Mucosa of descending colon (tissue), 3 donors: ENCODE measurements at regions not wholly inside any gene's neighbourhood (a gene's known extent, or its start where the extent isn't known, plus 50 kb on each side); places are given as distances from the start of the nearest gene placed in this dataset.

Experiments
- ATAC-seq: fragments of 200-7000 bp; cut with Tn5 transposase; one replicate; pipeline ENCODE4 v1.9.1; 2020; ENCODE audit warnings: mild to moderate bottlenecking, moderate library complexity
- DNase-seq, 3 donors: peaks; one replicate each; pipeline ENCODE4 v3.0.0-alpha.2; 2020
- H3K36me3 ChIP-seq: fragments of 200-600 bp; one replicate; pipeline ENCODE4 v1.8.0; 2021; ENCODE audit warnings: low read depth, mild to moderate bottlenecking
- H3K4me1 ChIP-seq: fragments of 200-600 bp; one replicate; pipeline ENCODE4 v1.8.0; 2021; ENCODE audit warnings: low read depth, mild to moderate bottlenecking
- H3K4me3 ChIP-seq: fragments of 200-600 bp; one replicate; pipeline ENCODE4 v1.8.0; 2021; ENCODE audit warnings: mild to moderate bottlenecking
- H3K9me3 ChIP-seq: fragments of 200-600 bp; one replicate; pipeline ENCODE4 v1.8.0; 2021; ENCODE audit warnings: mild to moderate bottlenecking
- CTCF ChIP-seq: fragments of 200-600 bp; IDR thresholded peaks from one replicate; pipeline ENCODE4 v1.8.0; 2022; ENCODE audit warnings: antibody characterized with exemption, mild to moderate bottlenecking
- intact Hi-C, 2 donors: fragments of 100-400 bp; cut with DNase I in 1 of 2; cut with micrococcal nuclease in 1 of 2; formaldehyde crosslinking; loops; one replicate each; pipeline versions ENCODE4 v1.11.0 to v1.11.1; 2022; cut with DNase I, micrococcal nuclease
- donor health status: DM: no; HTN: no; CAD: no; lungs with moderate emphysema.
- donor health status: DM: no; HTN: no; CAD: no.
- donor health status: DM: no; HTN: yes; CAD: no.

- no peaks in the 10 kb centered on the region for H3K36me3 ChIP-seq
- intact Hi-C loops: no loop called here
- no peak overlapping the region for H3K4me3 ChIP-seq
- no peak for TF ChIP-seq CTCF
- H3K4me1 ChIP-seq: no peaks in the 10 kb centered on the region
- no peak for DNase-seq
- H3K9me3 ChIP-seq: no peaks in the 10 kb centered on the region
- ATAC-seq: no peak
Observed at GRCh38 chr1:98453066-98453465, 208.5 kb upstream of the SNX7 start.

GRCh38 chr1:98452162-98452561 is 209.4 kb upstream of the SNX7 start:
- DNase-seq (no peak), ATAC-seq (no peak)
- Histone ChIP-seq H3K4me1 (no peaks in the 10 kb centered on the region), H3K36me3 (no peaks in the 10 kb centered on the region), H3K9me3 (no peaks in the 10 kb centered on the region), H3K4me3 (no peak overlapping the region)
- intact Hi-C loops: no loop called here
- no peak for TF ChIP-seq CTCF

- no peak overlapping the region for H3K4me3 ChIP-seq
- intact Hi-C loops: no loop called here
- DNase-seq (no peak), ATAC-seq (no peak)
- H3K36me3 ChIP-seq: no peaks in the 10 kb centered on the region
- no peaks in the 10 kb centered on the region for H3K9me3 ChIP-seq
- TF ChIP-seq CTCF: no peak
- H3K4me1 ChIP-seq: no peaks in the 10 kb centered on the region
Observed at GRCh38 chr1:98441281-98441680, 220.2 kb upstream of the SNX7 start.

- TF ChIP-seq CTCF: no peak
- no peaks in the 10 kb centered on the region for H3K36me3 ChIP-seq
- intact Hi-C loops: no loop called here
- DNase-seq: no peak
- ATAC-seq: no peak
- no peaks in the 10 kb centered on the region for H3K9me3 ChIP-seq
- no peaks in the 10 kb centered on the region for H3K4me1 ChIP-seq
- no peak overlapping the region for H3K4me3 ChIP-seq
Observed at GRCh38 chr1:98439471-98439870, 222.1 kb upstream of the SNX7 start.

- Histone ChIP-seq H3K4me3 (no peak overlapping the region), H3K9me3 (no peaks in the 10 kb centered on the region), H3K36me3 (no peaks in the 10 kb centered on the region), H3K4me1 (no peaks in the 10 kb centered on the region)
- TF ChIP-seq CTCF: no peak
- DNase-seq (no peak), ATAC-seq (no peak)
- intact Hi-C loops: no loop called here
Observed at GRCh38 chr1:98437540-98437939, 224.0 kb upstream of the SNX7 start.

GRCh38 chr1:98437011-98437410 is 224.5 kb upstream of the SNX7 start:
- intact Hi-C loops: no loop called here
- Histone ChIP-seq H3K9me3 (no peaks in the 10 kb centered on the region), H3K4me3 (no peak overlapping the region), H3K4me1 (no peaks in the 10 kb centered on the region), H3K36me3 (no peaks in the 10 kb centered on the region)
- ATAC-seq: no peak
- DNase-seq: no peak
- no peak for TF ChIP-seq CTCF
